GM19324 (cell line): ENCODE measurements at regions not wholly inside any gene's neighbourhood (a gene's known extent, or its start where the extent isn't known, plus 50 kb on each side); places are given as distances from the start of the nearest gene placed in this dataset.

ENCODE experiments used
- ATAC-seq: cut with Tn5 transposase; IDR thresholded peaks from one replicate; pipeline ENCODE4 v1.9.1; 2021; ENCODE audit warnings: mild to moderate bottlenecking, moderate library complexity; ENCODE audit not compliant: unreplicated experiment, low FRiP score

DNA sequence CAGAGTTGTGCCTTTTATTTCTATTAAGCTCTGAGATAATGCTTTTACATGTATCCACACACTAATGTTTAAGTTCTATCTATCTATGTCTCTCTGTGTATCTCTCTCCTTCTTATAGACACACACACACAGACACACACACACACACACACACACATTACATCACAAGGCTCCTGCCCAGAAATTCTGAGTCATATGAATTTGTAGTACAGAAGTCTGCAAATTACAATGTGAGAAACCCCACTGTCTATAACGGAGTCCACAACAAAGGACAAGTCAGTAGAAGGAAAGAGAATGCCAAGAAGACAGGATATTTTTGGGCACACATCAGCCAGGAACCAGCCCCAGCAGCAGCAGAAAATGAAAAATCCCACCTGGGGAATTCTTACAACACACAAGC is 142.4 kb downstream of the EN1 start:
- no peak for ATAC-seq

- no peak for ATAC-seq
Measured at GRCh38 chr2:118699447-118700175, 147.8 kb downstream of the EN1 start.

GRCh38 chr2:118698564-118698963 is 148.9 kb downstream of the EN1 start:
- ATAC-seq, result no peak

- ATAC-seq, result no peak
Measured at GRCh38 chr2:118697781-118698180, 149.7 kb downstream of the EN1 start.

DNA sequence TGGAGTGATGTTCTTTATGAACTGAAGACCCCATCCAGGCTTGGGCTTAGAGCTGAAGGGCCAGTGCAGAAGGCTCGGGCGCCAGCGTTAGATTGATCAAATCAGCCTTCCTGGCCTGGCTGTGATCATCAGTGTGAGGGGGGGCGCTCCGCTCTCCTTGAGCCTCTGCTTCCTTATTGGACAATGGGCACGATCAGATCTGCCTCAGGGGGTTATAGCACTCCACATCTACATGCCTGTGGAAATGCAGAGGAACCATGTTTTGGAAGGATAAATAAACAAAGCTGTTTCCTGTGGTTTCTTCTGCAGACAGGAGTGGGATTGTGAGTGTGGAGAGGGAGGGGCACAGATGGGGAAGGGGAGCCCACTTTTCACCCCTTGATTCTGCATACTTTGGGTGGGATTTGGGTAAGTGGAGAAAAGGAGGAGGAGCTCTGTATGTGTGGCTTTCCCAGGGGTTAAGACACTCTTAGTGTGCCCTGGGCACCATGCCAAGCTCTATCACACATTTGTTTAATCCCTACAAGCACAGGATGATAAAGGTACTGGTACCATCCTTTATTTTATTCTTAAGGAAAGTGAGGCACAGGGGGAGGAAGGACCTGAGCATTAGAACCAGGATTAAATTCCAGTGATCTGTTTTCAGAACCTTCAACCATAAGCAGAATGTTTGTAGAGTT is 150.5 kb downstream of the EN1 start:
- no peak for ATAC-seq

DNA sequence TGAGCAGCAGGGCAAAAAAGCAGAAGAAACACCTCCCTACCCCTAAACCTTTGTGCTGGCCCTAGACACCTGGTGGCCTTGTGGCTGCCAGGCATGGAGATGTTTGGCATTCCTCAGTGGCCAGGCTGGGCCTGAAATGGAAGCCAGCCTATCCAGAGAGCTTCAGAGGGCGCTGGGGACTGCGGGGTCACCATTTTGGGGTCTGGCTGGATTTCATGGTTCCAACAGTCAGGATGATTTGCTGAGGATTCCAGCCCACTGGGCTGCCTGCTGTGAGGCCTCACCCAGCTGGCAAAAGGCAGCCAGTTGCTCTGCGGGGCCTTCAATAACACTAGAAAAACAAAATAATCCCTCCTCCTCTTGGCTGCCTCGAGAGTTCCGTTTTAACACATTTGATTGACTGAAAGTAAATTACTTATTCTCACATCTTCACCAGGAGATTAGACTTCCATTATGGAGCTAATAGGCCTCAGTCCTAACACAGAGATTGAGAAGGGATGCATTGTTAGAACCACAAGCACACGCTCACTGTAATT is 154.1 kb downstream of the EN1 start:
- ATAC-seq, result no peak

GRCh38 chr2:118689874-118690273 is 157.6 kb downstream of the EN1 start:
- ATAC-seq, result no peak

GRCh38 chr2:118689456-118689855 is 158.0 kb downstream of the EN1 start:
- no peak for ATAC-seq

DNA sequence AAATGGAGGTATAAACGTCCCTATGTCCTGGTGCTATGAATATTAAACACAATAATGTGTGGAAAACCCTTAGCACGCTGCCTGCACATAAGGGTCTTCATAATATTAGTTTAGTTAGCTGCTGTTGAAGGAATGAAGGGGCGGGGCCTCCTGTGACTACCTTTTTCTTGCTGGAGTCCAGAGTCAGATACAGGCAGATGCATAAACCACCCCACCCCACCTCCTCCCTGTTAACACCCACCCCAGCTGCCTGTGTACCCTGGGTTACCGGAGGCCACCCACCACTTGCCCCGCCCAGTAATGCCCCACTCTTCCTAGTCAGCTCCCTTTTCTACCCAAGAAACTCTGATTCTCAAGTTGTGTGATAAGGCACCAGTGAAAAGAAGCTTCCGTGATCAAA is 158.4 kb downstream of the EN1 start:
- ATAC-seq, result no peak

DNA sequence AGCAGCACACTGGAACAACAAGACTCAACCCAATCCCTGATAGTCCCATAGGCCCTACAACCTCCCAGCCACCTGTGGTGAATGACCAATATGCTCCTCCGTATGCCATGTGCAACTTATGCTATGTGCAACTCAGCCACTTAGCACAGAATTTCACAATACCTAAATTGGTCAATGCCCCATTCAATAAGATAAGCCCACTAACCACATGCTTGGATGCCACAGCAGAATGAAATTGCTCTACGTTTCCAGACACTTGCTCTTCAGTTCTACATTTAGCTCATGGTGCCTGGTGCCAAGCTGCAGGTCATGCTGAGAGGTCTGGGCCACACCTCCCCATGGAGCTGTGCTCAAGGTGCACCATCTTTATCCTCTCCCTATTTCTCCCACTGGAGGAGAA is 159.8 kb downstream of the EN1 start:
- ATAC-seq, result no peak

- no peak for ATAC-seq
Measured at GRCh38 chr2:118687192-118687591, 160.3 kb downstream of the EN1 start.

GRCh38 chr2:118686346-118686745 is 161.1 kb downstream of the EN1 start:
- ATAC-seq, result no peak

DNA sequence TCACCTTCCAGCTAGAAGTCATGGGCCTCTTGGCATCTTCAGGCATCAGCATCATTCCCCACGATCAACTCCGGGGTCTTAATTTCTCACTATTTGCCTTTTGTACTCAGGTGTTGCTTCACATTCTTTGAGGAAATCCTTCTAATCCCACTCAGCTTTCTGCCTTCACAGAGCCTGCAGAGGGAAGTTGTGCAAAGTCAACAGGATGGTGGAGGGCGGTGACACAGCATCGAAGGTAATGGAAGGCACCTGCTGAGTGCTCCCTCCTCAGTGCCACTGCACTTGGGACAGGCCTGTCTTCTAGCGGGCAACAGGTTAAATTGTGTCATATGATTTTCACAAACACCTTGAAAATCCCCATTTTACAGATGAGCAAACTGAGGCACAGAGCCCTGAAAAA is 164.0 kb downstream of the EN1 start:
- no peak for ATAC-seq

GRCh38 chr2:118678985-118679384 is 168.5 kb downstream of the EN1 start:
- no peak for ATAC-seq

DNA sequence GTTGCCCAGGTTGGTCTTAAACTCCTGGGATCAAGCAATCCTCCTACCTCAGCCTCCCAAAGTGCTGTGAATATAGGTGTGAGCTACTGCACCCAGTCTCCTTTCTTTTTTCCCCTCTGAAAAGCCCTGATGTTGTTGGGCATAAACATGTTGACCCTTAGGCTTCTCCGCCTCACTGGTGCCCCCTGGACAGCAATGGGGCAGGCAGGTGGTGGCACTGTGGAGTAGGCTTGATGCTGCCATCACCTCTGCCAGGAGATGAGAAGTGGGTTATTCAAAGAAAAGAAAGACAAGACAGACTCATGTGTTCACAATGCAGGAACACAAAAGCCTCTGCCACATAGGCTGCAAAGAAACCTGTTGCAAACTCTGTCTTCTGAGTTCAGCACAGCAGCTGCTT is 169.9 kb downstream of the EN1 start:
- ATAC-seq, result no peak

- no peak for ATAC-seq
Measured at GRCh38 chr2:118675531-118675930, 171.9 kb downstream of the EN1 start.

DNA sequence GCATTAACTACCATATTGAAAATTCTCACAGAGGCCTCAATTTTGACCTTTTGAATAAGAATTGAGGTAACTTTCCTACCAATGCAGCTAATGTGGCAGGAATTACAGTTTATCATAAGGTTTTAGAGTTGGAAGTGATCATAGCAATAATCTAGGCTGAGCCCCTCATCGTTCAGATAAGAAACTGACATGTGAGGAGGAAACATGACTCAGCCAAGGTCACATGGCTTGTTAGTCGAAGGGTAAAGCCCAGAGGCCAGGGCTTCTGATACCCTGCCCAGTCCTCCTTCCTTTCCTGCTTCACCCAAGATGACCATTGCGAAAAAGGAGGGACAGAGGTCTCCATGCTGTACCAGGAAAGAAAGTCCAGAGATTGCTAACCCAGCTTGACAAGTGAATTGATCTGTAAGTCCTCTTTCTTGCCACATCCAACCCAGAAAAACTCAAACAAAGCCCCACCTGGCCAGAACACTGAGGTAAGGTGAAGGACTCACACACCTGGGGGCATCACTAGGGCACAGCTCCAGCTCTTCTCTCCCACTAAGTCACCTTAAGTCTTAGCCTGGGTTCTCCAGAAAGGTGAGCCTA is 174.8 kb downstream of the EN1 start:
- no peak for ATAC-seq

DNA sequence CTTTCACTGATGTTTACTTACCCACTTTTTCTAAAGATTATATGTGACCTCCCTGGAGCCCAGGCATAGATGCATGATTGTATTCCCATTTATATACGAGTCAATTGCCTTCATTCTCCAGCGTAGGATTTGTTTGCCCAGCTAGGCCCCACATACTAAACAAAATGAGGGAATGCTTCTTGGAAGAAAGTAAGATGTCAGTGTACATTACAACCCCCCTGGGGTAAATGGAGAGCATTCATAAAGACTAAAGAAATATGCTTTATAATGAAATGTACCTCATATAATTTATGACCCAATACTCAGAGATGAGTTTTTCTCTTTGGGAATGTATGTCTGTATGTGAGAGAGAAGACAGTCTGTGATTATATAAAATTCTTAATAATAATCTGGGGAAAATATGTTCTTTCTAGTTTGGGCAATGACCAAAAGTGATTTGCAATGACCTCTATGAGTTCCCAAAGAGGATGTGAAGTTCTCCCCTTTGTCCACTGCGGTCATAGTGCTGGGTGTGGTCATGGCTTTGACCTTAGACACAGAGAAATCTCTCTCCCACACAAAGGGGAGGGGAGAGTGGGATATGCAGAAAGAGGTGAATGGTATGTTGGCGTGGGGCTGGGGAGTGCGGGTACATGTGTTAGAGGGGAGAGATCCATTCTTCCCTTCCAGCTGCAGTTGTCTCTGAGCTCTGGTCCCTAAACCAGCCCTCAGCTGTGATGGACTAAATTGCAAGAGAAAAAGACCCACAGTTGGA is 175.6 kb downstream of the EN1 start:
- ATAC-seq, result no peak

DNA sequence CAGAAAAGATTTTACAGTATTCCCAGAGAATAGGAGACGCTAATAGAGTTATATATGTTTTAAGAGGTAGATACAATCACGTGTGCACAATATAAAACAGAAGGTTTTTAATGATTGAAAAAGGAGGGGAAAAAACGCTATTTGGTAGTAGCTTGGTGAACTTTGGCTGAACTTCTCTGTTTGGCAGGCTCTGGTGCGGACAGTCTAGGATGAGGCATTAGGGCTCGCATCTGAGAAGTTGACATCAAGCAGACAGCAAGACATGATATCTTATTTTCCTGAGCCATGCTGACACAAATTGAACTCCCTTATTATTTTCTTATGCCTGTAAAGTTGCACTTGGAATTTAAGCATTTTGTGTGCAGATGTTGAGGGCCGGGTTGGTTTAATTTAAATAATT is 176.6 kb downstream of the EN1 start:
- no peak for ATAC-seq

DNA sequence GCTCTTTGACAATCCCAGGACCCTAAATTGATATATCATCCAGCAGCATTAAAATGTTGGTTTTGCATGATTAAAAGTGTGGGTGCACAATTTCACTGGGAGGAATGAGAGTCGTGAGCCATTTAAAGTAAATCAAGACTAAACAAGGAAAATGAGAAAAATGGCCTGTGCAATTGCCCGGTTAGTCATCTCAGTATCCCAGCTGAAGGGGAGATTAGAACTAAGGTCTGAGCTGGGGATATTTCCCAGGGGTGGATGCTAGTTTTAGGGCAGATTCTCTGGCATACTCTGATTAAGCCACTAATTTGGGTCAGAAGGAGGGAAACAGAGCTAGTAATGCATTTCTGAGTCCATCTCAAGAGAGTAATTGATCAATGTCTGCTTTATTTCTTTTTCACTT is 177.2 kb downstream of the EN1 start:
- ATAC-seq, result no peak

GRCh38 chr2:118669654-118670053 is 177.8 kb downstream of the EN1 start:
- ATAC-seq, result no peak
